ENCODE measurements at regions not wholly inside any gene's neighbourhood (a gene's known extent, or its start where the extent isn't known, plus 50 kb on each side); places are given as distances from the start of the nearest gene placed in this dataset.

GRCh38 chr2:150784389-150784788 lies 296.9 kb upstream of the RND3 start:
- no peak overlapping the region for H3K4me2 ChIP-seq
- H4K20me1 ChIP-seq = no peaks in the 10 kb centered on the region
- TF ChIP-seq Cebpa-rat (IDR thresholded peaks at IDR 0.05) = no peak
- H3K9ac ChIP-seq = no peak overlapping the region
- H3K36me3 ChIP-seq = no peaks in the 10 kb centered on the region
- no peak overlapping the region for H3K27ac ChIP-seq
- no peaks in the 10 kb centered on the region for H3K9me3 ChIP-seq
- no peaks in the 10 kb centered on the region for H3K27me3 ChIP-seq
- no peaks in the 10 kb centered on the region for H3K4me1 ChIP-seq
- H3K4me3 ChIP-seq = no peak overlapping the region

- no peak for TF ChIP-seq Cebpa-rat (IDR thresholded peaks at IDR 0.05)
- no peaks in the 10 kb centered on the region for H4K20me1 ChIP-seq
- H3K4me3 ChIP-seq = no peak overlapping the region
- no peaks in the 10 kb centered on the region for H3K36me3 ChIP-seq
- H3K27ac ChIP-seq = no peak overlapping the region
- H3K9ac ChIP-seq = no peak overlapping the region
- no peaks in the 10 kb centered on the region for H3K4me1 ChIP-seq
- H3K9me3 ChIP-seq = no peaks in the 10 kb centered on the region
- no peaks in the 10 kb centered on the region for H3K27me3 ChIP-seq
- no peak overlapping the region for H3K4me2 ChIP-seq
Observed at GRCh38 chr2:150783896-150784295, 296.4 kb upstream of the RND3 start.

- Histone ChIP-seq H3K4me1 (no peaks in the 10 kb centered on the region), H3K27me3 (no peaks in the 10 kb centered on the region), H3K9ac (no peak overlapping the region), H3K9me3 (no peaks in the 10 kb centered on the region), H3K36me3 (no peaks in the 10 kb centered on the region), H4K20me1 (no peaks in the 10 kb centered on the region), H3K4me3 (no peak overlapping the region), H3K4me2 (no peak overlapping the region), H3K27ac (no peak overlapping the region)
- TF ChIP-seq Cebpa-rat (IDR thresholded peaks at IDR 0.05) = no peak
Observed at GRCh38 chr2:150783015-150783414, 295.5 kb upstream of the RND3 start.

DNA sequence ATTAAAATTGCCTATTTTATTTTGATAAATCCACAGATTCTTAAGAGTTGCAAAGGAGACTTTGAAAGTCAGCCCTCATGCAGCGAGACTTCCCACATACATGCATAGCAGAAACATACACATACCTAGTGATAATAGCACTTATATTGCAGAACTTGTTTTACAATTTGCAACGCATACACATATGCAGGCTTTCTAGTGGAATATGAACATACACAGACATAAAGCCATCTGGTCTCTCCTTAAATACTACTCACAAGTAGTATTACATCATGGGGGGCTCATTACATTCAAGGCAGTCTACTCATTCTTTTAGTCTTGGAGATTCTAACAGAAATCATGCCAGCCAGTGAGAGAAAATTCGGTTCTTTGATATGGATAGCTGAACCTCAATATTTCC lies 295.1 kb upstream of the RND3 start:
- Histone ChIP-seq H4K20me1 (no peaks in the 10 kb centered on the region), H3K4me3 (no peak overlapping the region), H3K4me2 (no peak overlapping the region), H3K27me3 (no peaks in the 10 kb centered on the region), H3K27ac (no peak overlapping the region), H3K9ac (no peak overlapping the region), H3K36me3 (no peaks in the 10 kb centered on the region), H3K4me1 (no peaks in the 10 kb centered on the region), H3K9me3 (no peaks in the 10 kb centered on the region)
- no peak for TF ChIP-seq Cebpa-rat (IDR thresholded peaks at IDR 0.05)

DNA sequence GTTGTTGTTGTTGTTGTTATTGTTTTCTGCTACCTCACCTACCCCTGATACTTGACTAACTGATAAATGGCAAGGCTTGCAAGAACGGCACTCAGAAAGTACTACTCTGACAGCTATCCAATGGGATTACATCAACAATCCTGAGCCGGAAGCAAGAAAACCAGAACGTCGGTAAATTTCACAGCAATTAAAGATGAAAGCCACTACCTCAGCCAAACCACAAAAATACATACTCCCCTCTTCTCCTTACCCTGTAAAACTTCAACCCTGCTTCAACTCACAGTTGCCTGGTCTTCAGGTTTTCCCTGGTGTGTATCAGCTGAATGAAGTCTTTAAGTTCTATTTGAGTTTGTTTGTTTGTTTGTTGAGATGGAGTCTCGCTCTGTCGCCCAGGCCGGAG lies 293.7 kb upstream of the RND3 start:
- Histone ChIP-seq H3K4me3 (no peak overlapping the region), H4K20me1 (no peaks in the 10 kb centered on the region), H3K4me1 (no peaks in the 10 kb centered on the region), H3K9me3 (no peaks in the 10 kb centered on the region), H3K27ac (no peak overlapping the region), H3K9ac (no peak overlapping the region), H3K4me2 (no peak overlapping the region), H3K36me3 (no peaks in the 10 kb centered on the region), H3K27me3 (no peaks in the 10 kb centered on the region)
- no peak for TF ChIP-seq Cebpa-rat (IDR thresholded peaks at IDR 0.05)

DNA sequence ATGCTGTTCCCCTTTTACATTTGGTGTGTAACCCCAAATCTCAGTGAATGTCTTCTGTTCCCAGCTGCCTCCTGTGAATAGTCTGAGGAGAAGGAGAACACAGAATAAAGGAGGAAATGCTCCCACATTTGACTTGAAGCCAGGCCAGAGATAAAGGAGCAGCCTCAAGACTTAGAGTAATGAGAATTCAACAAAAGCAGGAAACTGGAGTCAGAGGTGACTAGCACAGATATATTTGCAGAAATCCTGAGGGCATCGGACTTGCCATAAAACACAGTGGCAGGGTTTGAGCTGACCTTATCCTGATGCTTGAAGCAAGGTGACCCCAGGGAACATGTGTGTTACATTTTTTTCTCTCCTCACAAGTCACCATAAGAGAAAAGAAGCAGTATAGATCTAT lies 291.4 kb upstream of the RND3 start:
- Histone ChIP-seq H3K4me1 (no peaks in the 10 kb centered on the region), H3K4me3 (no peak overlapping the region), H3K27me3 (no peaks in the 10 kb centered on the region), H3K4me2 (no peak overlapping the region), H3K36me3 (no peaks in the 10 kb centered on the region), H3K9me3 (no peaks in the 10 kb centered on the region), H3K27ac (no peak overlapping the region), H3K9ac (no peak overlapping the region), H4K20me1 (no peaks in the 10 kb centered on the region)
- no peak for TF ChIP-seq Cebpa-rat (IDR thresholded peaks at IDR 0.05)

- TF ChIP-seq Cebpa-rat (IDR thresholded peaks at IDR 0.05) = no peak
- Histone ChIP-seq H3K27me3 (no peaks in the 10 kb centered on the region), H3K4me3 (no peak overlapping the region), H4K20me1 (no peaks in the 10 kb centered on the region), H3K4me2 (no peak overlapping the region), H3K9me3 (no peaks in the 10 kb centered on the region), H3K36me3 (no peaks in the 10 kb centered on the region), H3K27ac (no peak overlapping the region), H3K9ac (no peak overlapping the region), H3K4me1 (peaks cover 15% of the 10 kb centered on the region)
Observed at GRCh38 chr2:150769421-150769820, 282.0 kb upstream of the RND3 start.

DNA sequence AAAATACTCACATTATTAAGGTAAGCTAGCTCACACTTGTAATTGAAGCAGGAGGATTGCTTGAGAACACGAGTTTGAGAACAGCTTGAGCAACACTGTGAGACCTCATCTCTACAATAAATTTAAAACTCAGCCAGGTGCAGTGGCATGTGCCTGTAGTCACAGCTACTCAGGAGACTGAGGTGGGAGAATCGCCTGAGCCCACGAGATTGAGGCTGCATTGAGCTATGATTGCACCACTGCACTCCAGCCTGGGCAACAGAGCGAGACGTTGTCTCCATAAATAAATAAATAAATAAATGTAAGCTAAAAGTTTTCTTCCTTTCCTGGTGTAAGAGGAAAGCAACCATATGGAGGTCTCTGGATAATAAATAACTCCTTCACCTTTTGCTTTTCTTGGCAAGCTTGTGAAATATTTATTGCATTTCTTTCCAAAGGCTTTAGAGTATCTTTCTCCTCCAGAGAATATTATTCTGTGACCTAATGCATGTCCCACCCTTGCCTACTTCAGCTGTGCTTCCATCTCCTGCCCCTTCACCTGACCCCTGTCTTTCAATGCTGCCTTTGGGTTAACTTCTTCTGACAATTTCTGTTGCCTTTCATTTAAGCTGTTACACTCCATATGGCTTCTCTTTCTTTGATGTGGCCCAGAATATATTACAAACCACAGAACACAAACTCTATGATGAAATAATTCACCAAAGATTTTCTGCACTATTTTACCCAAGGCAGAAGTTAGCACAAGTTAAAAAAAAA lies 280.7 kb upstream of the RND3 start:
- Histone ChIP-seq H3K9me3 (no peaks in the 10 kb centered on the region), H3K4me2 (0 out of 2 replicates have a peak overlapping the region, but pooled peaks have one; percentile 9), H3K4me1 (peaks cover 15% of the 10 kb centered on the region), H3K4me3 (no peak overlapping the region), H3K27ac (no peak overlapping the region), H3K36me3 (no peaks in the 10 kb centered on the region), H4K20me1 (no peaks in the 10 kb centered on the region), H3K9ac (no peak overlapping the region), H3K27me3 (no peaks in the 10 kb centered on the region)
- no peak for TF ChIP-seq Cebpa-rat (IDR thresholded peaks at IDR 0.05)

- Histone ChIP-seq H3K4me1 (peaks cover 3% of the 10 kb centered on the region; the same call in 1 of the 2 replicates), H3K9ac (no peak overlapping the region), H3K4me3 (no peak overlapping the region), H3K36me3 (no peaks in the 10 kb centered on the region), H3K4me2 (no peak overlapping the region), H3K27ac (no peak overlapping the region), H3K9me3 (no peaks in the 10 kb centered on the region), H3K27me3 (no peaks in the 10 kb centered on the region), H4K20me1 (no peaks in the 10 kb centered on the region)
- TF ChIP-seq Cebpa-rat (IDR thresholded peaks at IDR 0.05) = no peak
Observed at GRCh38 chr2:150762571-150762970, 275.1 kb upstream of the RND3 start.

GRCh38 chr2:150759531-150759930 lies 272.1 kb upstream of the RND3 start:
- Histone ChIP-seq H3K36me3 (no peaks in the 10 kb centered on the region), H3K4me3 (no peak overlapping the region), H3K27ac (no peak overlapping the region), H3K27me3 (no peaks in the 10 kb centered on the region), H3K9ac (no peak overlapping the region), H3K4me2 (no peak overlapping the region), H3K9me3 (no peaks in the 10 kb centered on the region), H4K20me1 (no peaks in the 10 kb centered on the region), H3K4me1 (no peaks in the 10 kb centered on the region)
- no peak for TF ChIP-seq Cebpa-rat (IDR thresholded peaks at IDR 0.05)

DNA sequence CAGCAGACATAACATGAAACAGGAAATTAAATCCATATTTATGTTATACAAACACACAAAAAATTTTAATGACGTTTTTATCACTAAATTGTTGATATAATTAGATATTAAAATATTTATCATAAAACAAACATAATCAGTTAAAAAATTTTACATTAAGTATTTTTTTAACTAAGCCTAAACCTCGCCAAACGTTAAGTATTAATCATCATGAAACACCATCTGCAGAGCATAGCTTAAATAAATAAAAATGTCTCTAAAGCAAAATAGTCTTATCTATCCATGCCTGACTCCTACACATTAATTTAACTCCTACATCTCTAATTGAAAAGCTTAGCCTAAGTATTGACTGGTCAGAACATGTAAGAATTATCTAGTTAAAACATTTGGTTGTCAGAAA lies 271.6 kb upstream of the RND3 start:
- H3K4me1 ChIP-seq = no peaks in the 10 kb centered on the region
- H3K27ac ChIP-seq = no peak overlapping the region
- no peak overlapping the region for H3K4me2 ChIP-seq
- TF ChIP-seq Cebpa-rat (IDR thresholded peaks at IDR 0.05) = no peak
- no peaks in the 10 kb centered on the region for H3K36me3 ChIP-seq
- no peaks in the 10 kb centered on the region for H3K27me3 ChIP-seq
- no peak overlapping the region for H3K4me3 ChIP-seq
- no peaks in the 10 kb centered on the region for H3K9me3 ChIP-seq
- no peak overlapping the region for H3K9ac ChIP-seq
- no peaks in the 10 kb centered on the region for H4K20me1 ChIP-seq

Measured in BLaER1 (cell line).